MM.1S (cell line): ENCODE measurements at regions not wholly inside any gene's neighbourhood (a gene's known extent, or its start where the extent isn't known, plus 50 kb on each side); places are given as distances from the start of the nearest gene placed in this dataset.
"Not testable (repeated sequence)": the region's sequence is repeated elsewhere in the genome, so short reads cannot be mapped to it uniquely, and the experiment has no call there.

Experiments used
- DNase-seq: peaks from one replicate; pipeline ENCODE4 v3.0.0-alpha.2; 2015
- H2AFZ ChIP-seq: fragments of 300-600 bp; sonication (generic); 2 replicates; pipeline ENCODE4 v1.6.0; 2016; ENCODE audit warnings: antibody characterized with exemption, low read length
- H3F3A ChIP-seq: fragments of 300-600 bp; sonication (generic); 2 replicates; pipeline ENCODE4 v1.6.1; 2016; ENCODE audit warnings: mild to moderate bottlenecking, antibody characterized with exemption, low read length, moderate library complexity, mixed read lengths; ENCODE audit not compliant: insufficient read depth
- H3K27ac ChIP-seq: fragments of 300-600 bp; sonication (generic); 2 replicates; pipeline ENCODE4 v1.5.1; 2016; ENCODE audit warnings: mild to moderate bottlenecking, low read length
- H3K27me3 ChIP-seq: fragments of 300-600 bp; sonication (generic); replicated peaks from 2 replicates; pipeline ENCODE4 v1.6.0; 2016; ENCODE audit warnings: low read length; ENCODE audit not compliant: insufficient read depth
- H3K36me3 ChIP-seq: fragments of 300-600 bp; sonication (generic); replicated peaks from 2 replicates; pipeline ENCODE4 v1.6.1; 2016; ENCODE audit warnings: mild to moderate bottlenecking, low read length, mixed read lengths; ENCODE audit not compliant: insufficient read depth
- H3K4me1 ChIP-seq: fragments of 300-600 bp; sonication (generic); 2 replicates; pipeline ENCODE4 v1.6.1; 2016; ENCODE audit warnings: low read length, mixed read lengths
- H3K4me2 ChIP-seq: fragments of 300-600 bp; sonication (generic); 2 replicates; pipeline ENCODE4 v1.6.0; 2016; ENCODE audit warnings: low read depth, low read length
- H3K4me3 ChIP-seq: fragments of 300-600 bp; sonication (generic); 2 replicates; pipeline ENCODE4 v1.5.1; 2016; ENCODE audit warnings: low read length, mixed read lengths
- H3K79me2 ChIP-seq: fragments of 300-600 bp; sonication (generic); 2 replicates; pipeline ENCODE4 v1.6.1; 2016; ENCODE audit warnings: mixed run types, low read length, mixed read lengths
- H3K9ac ChIP-seq: fragments of 300-600 bp; sonication (generic); 2 replicates; pipeline ENCODE4 v1.6.1; 2016; ENCODE audit warnings: low read length, mixed read lengths
- H3K9me2 ChIP-seq: fragments of 300-600 bp; sonication (generic); replicated peaks from 2 replicates; pipeline ENCODE4 v1.6.1; 2016; ENCODE audit warnings: mild to moderate bottlenecking, low read length, mixed read lengths; ENCODE audit not compliant: insufficient read depth
- H3K9me3 ChIP-seq: fragments of 300-600 bp; sonication (generic); replicated peaks from 2 replicates; pipeline ENCODE4 v1.6.1; 2016; ENCODE audit warnings: mild to moderate bottlenecking, low read length, mixed read lengths; ENCODE audit not compliant: insufficient read depth
- H4K20me1 ChIP-seq: fragments of 300-600 bp; sonication (generic); 2 replicates; pipeline ENCODE4 v1.6.1; 2016; ENCODE audit warnings: mild to moderate bottlenecking, low read length, moderate library complexity, mixed read lengths; ENCODE audit not compliant: insufficient read depth
- EZH2 ChIP-seq: fragments of 300-600 bp; sonication (generic); optimal IDR thresholded peaks from 2 replicates; pipeline ENCODE3; 2017; ENCODE audit warnings: low read depth, mild to moderate bottlenecking, antibody characterized with exemption, low read length, mixed read lengths
- EZH2phosphoT487 ChIP-seq: fragments of 300-600 bp; sonication (generic); IDR thresholded peaks from 2 replicates; pipeline ENCODE4 v1.6.1; 2018; ENCODE audit warnings: antibody characterized with exemption, low read length
- TF ChIP-seq, protein P1 (sequence below): fragments of 300-600 bp; sonication (generic); IDR thresholded peaks from 2 replicates; pipeline ENCODE4 v1.5.1; 2016; ENCODE audit warnings: antibody characterized with exemption, low read length, mixed read lengths

DNA sequence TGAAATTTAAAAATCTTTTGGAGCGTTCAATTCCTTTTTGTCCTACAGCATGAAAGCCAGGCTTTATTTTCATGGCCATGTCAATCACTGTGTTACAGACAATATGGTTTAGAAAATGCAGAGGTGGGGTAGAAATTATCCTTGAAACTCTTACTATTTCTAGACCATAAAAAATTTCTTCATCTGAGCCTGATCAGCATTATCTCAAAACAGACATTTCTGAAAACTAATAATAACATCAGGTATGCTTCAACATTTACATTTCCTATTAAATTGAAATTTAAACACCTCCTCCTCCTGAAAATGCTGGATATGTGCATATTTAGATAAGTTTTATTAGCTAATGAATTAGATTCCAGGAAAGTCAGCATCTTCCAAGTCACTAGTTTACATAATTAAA lies 570.6 kb downstream of the RIT2 start:
- Histone ChIP-seq H3K36me3 (no peaks in the 10 kb centered on the region), H2AFZ (no peak overlapping the region), H3K79me2 (no peaks in the 10 kb centered on the region), H3K9me2 (no peaks in the 10 kb centered on the region), H3K4me2 (no peak overlapping the region), H3K27me3 (no peaks in the 10 kb centered on the region), H3K27ac (no peak overlapping the region), H3K4me3 (no peak overlapping the region), H3F3A (no peaks in the 10 kb centered on the region), H4K20me1 (no peaks in the 10 kb centered on the region), H3K4me1 (no peaks in the 10 kb centered on the region), H3K9ac (no peak overlapping the region), H3K9me3 (no peaks in the 10 kb centered on the region)
- TF ChIP-seq EZH2phosphoT487: no peak
- TF ChIP-seq, protein P1, sequence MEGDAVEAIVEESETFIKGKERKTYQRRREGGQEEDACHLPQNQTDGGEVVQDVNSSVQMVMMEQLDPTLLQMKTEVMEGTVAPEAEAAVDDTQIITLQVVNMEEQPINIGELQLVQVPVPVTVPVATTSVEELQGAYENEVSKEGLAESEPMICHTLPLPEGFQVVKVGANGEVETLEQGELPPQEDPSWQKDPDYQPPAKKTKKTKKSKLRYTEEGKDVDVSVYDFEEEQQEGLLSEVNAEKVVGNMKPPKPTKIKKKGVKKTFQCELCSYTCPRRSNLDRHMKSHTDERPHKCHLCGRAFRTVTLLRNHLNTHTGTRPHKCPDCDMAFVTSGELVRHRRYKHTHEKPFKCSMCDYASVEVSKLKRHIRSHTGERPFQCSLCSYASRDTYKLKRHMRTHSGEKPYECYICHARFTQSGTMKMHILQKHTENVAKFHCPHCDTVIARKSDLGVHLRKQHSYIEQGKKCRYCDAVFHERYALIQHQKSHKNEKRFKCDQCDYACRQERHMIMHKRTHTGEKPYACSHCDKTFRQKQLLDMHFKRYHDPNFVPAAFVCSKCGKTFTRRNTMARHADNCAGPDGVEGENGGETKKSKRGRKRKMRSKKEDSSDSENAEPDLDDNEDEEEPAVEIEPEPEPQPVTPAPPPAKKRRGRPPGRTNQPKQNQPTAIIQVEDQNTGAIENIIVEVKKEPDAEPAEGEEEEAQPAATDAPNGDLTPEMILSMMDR: no peak
- TF ChIP-seq EZH2: no peak
- no peak for DNase-seq

DNA sequence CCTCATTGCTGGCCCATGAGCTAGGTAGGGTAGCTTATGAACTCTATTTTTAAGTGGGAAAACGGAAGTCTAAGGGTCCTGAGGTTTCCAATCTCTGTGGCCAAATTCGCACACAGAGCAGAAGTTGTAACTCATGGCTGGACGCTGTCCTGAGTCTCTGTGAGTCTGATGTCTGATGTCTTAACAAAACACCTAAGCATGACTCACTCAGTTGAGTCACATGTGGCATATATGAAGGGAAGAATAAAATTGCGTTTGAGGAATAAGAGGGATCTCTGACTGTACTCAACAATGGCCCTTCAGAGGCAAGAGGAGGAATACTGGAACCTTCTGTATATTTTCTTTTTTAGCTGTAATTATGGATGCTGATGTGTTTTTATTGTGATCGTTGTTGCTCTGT lies 569.7 kb downstream of the RIT2 start:
- H3K4me3 ChIP-seq: no peak overlapping the region
- H3K4me2 ChIP-seq: no peak overlapping the region
- no peaks in the 10 kb centered on the region for H4K20me1 ChIP-seq
- H3K4me1 ChIP-seq: no peaks in the 10 kb centered on the region
- no peak overlapping the region for H3K9ac ChIP-seq
- no peak for DNase-seq
- no peak overlapping the region for H3K27ac ChIP-seq
- no peaks in the 10 kb centered on the region for H3K36me3 ChIP-seq
- no peaks in the 10 kb centered on the region for H3F3A ChIP-seq
- no peaks in the 10 kb centered on the region for H3K79me2 ChIP-seq
- no peaks in the 10 kb centered on the region for H3K9me2 ChIP-seq
- no peaks in the 10 kb centered on the region for H3K27me3 ChIP-seq
- no peak overlapping the region for H2AFZ ChIP-seq
- H3K9me3 ChIP-seq: no peaks in the 10 kb centered on the region
- TF ChIP-seq EZH2phosphoT487: no peak
- no peak for TF ChIP-seq EZH2
- TF ChIP-seq, protein P1: no peak

DNA sequence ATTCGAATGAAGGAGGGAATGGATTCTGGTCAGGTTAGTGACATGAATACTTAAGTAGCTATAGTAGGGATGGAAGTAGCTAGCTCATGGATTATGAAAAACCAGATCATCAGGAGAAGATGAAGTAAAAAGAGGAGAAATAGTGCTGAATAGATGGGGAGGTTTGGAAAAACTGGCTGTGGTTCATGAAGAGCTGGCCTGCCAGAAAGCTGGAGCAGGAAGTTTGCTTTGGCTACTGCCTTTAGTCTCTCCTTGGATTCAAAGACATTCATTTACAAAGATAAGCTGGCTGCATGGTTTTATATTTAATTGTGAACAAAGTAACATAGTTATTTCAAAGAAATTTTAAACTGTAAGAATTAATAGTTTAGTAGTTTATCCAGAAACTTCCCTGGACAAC lies 567.0 kb downstream of the RIT2 start:
- no peaks in the 10 kb centered on the region for H3K79me2 ChIP-seq
- no peak overlapping the region for H3K27ac ChIP-seq
- no peaks in the 10 kb centered on the region for H3F3A ChIP-seq
- H3K4me2 ChIP-seq: no peak overlapping the region
- H3K9ac ChIP-seq: no peak overlapping the region
- TF ChIP-seq, protein P1: no peak
- TF ChIP-seq EZH2phosphoT487: no peak
- TF ChIP-seq EZH2: no peak
- H3K4me3 ChIP-seq: no peak overlapping the region
- H3K4me1 ChIP-seq: no peaks in the 10 kb centered on the region
- no peaks in the 10 kb centered on the region for H3K36me3 ChIP-seq
- H3K27me3 ChIP-seq: no peaks in the 10 kb centered on the region
- no peak overlapping the region for H2AFZ ChIP-seq
- H3K9me3 ChIP-seq: no peaks in the 10 kb centered on the region
- no peaks in the 10 kb centered on the region for H3K9me2 ChIP-seq
- H4K20me1 ChIP-seq: no peaks in the 10 kb centered on the region
- no peak for DNase-seq

DNA sequence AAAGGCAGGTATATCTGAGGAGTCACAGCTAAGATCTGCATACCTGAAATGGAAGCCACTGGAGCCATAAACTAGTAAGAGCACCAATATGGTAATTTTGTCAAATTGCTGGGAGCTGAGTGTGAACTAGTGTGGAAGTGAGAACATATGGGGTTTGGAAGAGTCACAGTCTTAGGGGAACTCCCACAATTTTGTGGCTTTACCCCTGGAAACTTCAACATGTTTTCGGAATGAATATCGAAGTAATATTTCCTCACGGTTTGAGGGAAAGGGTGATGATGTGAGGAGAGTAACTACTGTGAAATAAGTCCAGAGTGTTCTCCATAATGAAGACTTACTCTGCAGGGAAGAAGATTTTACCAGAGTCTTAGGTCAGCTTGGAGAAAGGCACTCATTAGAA lies 565.9 kb downstream of the RIT2 start:
- Histone ChIP-seq H3K27me3 (no peaks in the 10 kb centered on the region), H3K27ac (no peak overlapping the region), H2AFZ (no peak overlapping the region), H4K20me1 (no peaks in the 10 kb centered on the region), H3K4me1 (no peaks in the 10 kb centered on the region), H3K4me2 (no peak overlapping the region), H3K79me2 (no peaks in the 10 kb centered on the region), H3F3A (no peaks in the 10 kb centered on the region), H3K9me3 (no peaks in the 10 kb centered on the region), H3K36me3 (no peaks in the 10 kb centered on the region), H3K4me3 (no peak overlapping the region), H3K9ac (no peak overlapping the region), H3K9me2 (no peaks in the 10 kb centered on the region)
- no peak for DNase-seq
- TF ChIP-seq EZH2phosphoT487: no peak
- TF ChIP-seq EZH2: no peak
- TF ChIP-seq, protein P1: no peak

DNA sequence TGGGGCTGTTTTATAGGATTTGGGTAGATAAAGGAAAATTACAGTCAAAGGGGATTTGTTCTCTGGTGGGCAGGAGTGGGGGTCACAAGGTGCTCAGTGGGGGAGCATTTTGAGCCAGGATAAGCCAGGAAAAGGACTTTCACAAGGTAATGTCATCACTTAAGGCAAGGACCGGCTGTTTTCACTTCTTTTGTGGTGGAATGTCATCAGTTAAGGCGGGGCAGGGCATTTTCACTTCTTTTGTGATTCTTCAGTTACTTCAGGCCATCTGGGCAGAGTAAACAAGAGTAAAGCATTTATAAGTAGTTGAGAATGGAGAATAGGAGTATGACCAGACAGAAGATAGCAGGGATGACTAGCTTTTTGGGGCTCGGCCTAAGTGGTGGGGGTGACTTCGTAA lies 562.9 kb downstream of the RIT2 start:
- H3K79me2 ChIP-seq, H3K27me3 ChIP-seq, H3F3A ChIP-seq, H3K9me2 ChIP-seq, H3K4me3 ChIP-seq, H2AFZ ChIP-seq, H3K9me3 ChIP-seq, DNase-seq, H4K20me1 ChIP-seq, H3K4me1 ChIP-seq, H3K36me3 ChIP-seq, H3K27ac ChIP-seq, H3K9ac ChIP-seq, H3K4me2 ChIP-seq: not testable (repeated sequence)
